ENCODE measurements at regions not wholly inside any gene's neighbourhood (a gene's known extent, or its start where the extent isn't known, plus 50 kb on each side); places are given as distances from the start of the nearest gene placed in this dataset.

- TF ChIP-seq RAD21 (IDR thresholded peaks at IDR 0.05) (no peak), REST (IDR thresholded peaks at IDR 0.05) (no peak), CTCF (IDR thresholded peaks at IDR 0.05; ENCODE audit: low read depth, low read length, missing input control) (no peak)
Observed at GRCh38 chr15:28783873-28784272, 64.6 kb downstream of the GOLGA6L7 start.
